GM18909 (cell line): ENCODE measurements at regions not wholly inside any gene's neighbourhood (a gene's known extent, or its start where the extent isn't known, plus 50 kb on each side); places are given as distances from the start of the nearest gene placed in this dataset.

Experiments
- ATAC-seq: cut with Tn5 transposase; IDR thresholded peaks from one replicate; pipeline ENCODE4 v1.9.1; 2021; ENCODE audit warnings: mild to moderate bottlenecking; ENCODE audit not compliant: unreplicated experiment, poor library complexity

DNA sequence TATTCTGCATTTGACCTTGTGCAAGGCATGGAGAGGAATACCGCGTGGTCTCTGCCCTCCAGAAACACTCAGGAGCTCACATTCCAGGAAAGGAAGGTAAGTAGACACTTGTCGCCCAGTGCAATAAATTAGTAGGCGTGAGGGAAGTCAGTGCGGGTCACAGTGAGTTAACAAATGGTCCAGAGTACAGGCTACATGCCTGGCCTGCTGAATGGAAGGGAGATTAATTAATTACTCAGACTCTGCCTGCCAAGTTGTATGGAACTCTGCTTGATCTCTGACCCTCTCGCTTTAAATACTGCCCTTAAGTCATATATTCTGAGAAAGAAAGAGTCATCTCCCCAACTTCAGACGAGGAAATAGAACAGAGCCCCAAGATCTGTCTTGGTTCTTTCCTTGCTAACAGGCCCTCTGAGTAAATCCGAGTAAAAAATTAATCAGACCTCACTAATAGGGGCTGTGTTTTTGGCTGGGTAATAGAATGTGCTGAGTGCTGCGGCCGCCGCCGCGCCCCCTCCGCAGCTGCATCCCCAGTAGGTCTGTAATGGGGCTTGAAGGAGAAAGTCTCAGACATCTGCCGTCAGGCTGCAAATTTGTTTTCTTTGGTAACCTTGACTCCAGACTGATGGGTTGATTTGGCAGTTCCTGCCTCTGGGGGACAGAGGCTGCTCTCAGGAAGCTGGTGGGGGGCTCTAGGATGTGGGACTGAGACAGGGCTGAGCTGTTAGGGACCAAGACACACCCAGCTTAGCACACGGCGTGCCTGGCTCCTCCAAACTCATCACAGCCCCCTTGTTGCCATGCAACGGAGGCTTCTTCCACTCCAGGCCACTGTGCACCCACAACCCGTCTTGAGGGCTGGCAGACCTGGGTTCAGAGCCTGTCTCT lies 144.4 kb downstream of the NSG2 start:
- ATAC-seq: no peak

GRCh38 chr5:174191076-174191475 lies 145.6 kb downstream of the NSG2 start:
- ATAC-seq: no peak

GRCh38 chr5:174191850-174192655 lies 146.5 kb downstream of the NSG2 start:
- no peak for ATAC-seq

DNA sequence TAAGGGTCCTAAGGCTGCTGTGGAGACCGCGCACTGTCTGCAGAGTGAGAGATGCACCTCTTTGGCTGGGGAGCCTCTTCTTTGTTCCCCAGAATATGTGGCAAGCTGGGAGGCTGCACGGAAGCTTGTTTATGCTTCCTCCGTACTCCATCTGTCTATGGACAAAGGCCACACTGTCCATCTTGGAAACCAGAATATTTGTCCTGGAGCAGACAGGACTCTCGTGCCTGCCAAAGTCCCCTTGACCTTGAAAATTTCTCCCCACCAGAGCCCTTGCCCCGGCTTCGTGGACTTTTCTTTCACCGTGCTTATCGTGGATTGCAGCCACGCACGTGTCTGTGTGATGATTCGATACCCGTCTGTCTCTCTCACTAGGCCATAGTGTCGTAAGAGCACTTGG lies 147.4 kb downstream of the NSG2 start:
- no peak for ATAC-seq

- no peak for ATAC-seq
Measured at GRCh38 chr5:174195517-174195916, 150.0 kb downstream of the NSG2 start.

- no peak for ATAC-seq
Measured at GRCh38 chr5:174197929-174198328, 152.4 kb downstream of the NSG2 start.

DNA sequence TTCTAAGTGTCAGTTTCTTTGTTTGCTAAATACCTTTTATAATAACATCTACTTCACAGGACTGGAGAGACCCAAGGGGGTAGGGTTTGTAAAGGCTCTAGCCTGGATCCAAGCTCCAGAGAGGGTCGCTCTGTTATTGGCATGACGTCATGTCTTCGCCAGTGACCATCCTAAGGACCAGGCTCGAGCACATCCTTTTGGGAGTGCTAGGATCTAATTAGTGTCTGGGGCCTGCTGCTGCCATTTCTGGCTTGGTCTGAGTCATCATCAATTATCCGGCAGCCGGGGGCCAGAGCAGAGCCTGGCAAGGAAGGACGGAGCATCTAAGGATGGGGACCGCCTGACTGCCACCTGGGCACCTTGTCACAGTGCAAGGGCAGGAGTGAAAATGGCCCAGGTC lies 153.0 kb downstream of the NSG2 start:
- no peak for ATAC-seq

GRCh38 chr5:174202996-174203395 lies 157.5 kb downstream of the NSG2 start:
- no peak for ATAC-seq

DNA sequence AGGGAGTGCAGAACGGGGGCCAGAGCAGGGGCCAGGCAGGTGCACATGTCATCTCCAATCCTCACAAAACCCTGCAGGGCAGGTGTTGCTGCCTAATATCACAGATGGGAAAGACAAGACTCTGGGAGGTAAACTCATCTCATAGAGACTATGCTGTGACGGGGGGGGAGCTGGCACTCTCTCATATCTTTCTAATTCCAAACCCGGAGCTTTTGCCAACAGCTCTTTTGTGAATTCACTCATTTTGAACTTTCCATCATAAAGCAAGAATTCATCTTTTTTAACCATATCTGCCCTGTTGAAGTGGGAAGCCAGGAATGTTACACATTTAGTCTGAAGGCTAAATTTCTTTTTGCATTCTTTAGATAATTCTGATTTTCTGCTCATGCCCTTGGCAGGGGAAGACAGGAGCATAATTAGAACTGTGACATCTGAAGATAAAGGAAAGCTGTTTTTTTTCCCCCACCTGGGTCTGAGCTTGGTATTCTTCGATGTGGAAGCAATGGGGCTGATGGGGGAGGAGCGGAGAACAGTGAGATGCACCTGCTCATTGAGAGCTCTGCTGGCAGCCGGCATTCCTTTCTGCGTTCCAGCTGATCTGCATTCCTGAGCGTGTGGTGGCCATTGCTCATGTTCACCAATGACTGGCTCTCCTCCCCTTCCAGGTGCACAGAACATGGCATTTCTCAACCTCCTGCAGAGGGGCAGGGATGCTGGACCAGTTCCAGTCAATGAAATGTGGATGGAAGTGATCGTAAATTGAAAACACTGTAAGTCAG lies 159.2 kb downstream of the NSG2 start:
- ATAC-seq: no peak

DNA sequence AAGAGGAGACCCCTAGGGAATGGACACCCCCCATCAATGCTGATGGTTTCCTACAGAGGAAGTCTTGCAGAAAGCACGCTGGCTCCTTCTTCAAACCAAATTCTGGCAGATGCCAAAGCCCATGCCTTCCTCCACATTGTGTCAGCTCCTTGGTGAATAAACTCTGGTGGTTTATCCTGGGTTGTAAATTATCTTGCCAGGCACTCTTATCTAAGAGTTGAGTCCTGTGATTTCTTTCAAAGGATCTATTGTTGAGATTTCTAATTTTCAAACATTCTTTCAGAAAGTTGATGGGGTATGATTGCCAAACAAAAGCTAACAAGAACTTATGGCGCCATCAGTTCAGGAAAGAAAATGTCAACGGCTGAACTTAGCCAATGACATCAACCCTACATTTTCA lies 160.4 kb downstream of the NSG2 start:
- ATAC-seq: no peak

DNA sequence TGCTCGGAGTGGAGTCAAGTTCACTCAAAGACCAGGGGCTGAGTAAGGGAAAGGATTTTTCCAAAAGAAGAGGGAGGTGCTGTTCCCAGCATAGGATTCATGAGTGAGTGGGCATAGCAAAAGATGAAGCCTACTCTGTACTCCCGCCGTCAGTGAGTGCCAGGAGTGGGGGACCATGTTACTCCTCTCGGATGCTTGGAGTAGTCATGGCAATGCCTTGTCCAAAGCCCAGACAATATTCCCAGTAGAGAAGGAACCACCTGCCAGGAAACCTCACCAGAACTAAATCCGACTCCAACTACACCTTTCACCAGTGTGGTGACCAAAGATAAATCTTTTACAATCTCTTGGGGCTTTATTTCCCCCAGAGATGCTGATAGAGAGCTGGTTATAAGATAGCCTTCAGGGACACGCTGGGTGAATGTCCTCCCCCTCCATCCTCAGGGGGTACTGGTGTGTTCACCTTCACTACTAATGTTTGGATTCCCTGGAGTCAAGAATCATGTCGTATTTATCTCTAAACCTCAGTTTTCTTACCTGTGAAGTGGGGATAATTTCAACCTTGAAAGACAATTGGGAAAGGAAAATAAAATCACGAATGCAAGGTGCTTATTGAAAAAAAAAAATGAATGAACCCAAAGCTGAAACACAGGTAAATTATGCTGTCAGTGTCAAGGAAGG lies 165.2 kb downstream of the NSG2 start:
- no peak for ATAC-seq

DNA sequence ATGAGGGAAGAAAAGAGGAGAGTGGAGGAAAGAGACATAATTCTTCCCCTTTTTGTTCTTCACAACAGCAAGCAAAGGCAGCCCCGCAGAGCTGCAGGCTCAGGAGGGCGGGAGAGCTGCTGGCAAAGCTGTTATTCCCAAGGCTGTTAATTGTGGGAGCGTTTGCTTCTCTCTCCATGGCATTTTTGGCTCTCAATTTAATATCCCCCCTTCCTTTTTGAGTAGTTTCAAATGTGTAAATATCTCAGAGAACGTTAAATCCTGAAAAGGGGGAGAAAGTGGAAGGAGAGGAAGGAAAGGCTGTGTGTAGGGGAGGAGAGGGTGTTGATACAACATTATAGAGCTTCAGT lies 165.7 kb downstream of the NSG2 start:
- no peak for ATAC-seq

- no peak for ATAC-seq
Measured at GRCh38 chr5:174217527-174217926, 172.0 kb downstream of the NSG2 start.

- ATAC-seq: no peak
Measured at GRCh38 chr5:174218162-174218561, 172.7 kb downstream of the NSG2 start.

DNA sequence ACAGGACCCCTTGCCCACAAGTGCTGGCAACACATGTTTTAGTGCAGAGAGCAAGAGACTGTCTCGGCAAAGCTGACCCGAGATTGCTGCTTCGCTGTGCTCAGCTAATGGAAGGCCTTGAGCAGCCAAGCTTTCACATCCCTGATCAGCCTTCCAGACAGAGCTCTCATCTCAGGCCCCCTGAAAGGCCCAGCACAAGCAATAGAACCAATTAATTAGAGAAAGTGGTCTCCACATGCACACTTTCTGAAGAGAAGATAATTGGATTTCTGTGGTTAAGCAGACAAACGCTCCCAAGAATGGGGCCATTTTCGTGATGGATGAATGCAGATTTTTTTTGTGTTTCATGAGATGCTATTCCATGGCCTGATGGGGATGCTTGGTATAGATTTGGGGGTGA lies 174.9 kb downstream of the NSG2 start:
- ATAC-seq: no peak

GRCh38 chr5:174221436-174221835 lies 175.9 kb downstream of the NSG2 start:
- no peak for ATAC-seq

DNA sequence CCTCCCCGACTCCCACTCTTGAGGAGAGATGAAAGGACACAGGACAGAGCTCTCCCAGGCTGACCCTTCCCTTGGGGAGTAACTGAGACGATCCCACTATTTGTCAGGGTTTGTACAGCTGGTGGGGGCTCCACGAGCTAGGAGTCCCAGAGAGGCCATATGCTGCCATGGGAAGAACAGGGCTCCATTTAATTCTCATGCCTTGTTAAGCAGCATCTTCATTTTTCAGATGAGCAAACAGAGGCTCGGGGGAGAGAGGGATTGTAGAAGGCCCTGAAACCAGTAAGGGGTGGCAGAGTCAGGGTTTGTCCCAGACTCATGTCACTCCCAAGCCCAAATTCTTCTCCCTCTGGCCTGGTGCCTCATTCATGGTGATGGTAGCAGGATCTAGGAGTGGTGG lies 176.4 kb downstream of the NSG2 start:
- ATAC-seq: no peak

DNA sequence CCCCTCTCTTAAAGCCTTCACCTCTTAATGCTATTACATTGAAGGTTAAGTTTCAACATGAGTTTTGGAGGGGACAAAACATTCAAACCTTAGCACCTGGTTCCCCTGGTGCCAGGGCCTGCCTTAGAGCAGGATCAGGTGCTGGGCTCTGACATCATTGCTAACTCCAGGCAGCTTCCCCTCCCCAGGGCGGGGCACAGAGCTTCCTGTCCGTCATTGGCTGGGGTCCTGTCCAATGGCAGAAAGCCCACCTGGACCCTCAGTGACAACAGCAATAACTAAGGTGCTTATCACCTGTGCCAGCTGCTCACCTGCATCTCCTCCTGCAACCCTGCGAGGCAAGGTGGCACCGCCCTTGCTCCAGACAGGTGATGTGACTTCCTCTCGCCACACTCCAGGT lies 177.4 kb downstream of the NSG2 start:
- ATAC-seq: no peak

DNA sequence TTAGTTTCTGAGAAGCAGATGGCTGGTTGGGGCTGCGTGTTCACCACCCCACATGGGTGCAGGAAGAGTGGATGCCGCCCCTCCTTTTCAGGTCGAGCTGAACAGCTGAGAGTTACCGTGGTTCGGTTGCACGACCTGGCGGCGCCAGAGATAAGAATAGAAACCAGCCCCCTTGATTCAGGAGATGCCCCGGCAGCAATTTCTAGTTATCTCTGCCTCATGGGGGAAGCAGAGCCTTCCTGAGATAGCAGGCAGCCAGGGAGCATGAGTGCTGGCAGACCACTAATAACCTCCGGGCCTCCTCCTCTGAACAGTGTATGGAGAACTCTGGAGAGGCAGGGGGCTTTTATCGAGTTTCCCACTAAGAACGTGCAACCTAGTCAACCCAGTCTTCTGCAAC lies 177.8 kb downstream of the NSG2 start:
- ATAC-seq: no peak

DNA sequence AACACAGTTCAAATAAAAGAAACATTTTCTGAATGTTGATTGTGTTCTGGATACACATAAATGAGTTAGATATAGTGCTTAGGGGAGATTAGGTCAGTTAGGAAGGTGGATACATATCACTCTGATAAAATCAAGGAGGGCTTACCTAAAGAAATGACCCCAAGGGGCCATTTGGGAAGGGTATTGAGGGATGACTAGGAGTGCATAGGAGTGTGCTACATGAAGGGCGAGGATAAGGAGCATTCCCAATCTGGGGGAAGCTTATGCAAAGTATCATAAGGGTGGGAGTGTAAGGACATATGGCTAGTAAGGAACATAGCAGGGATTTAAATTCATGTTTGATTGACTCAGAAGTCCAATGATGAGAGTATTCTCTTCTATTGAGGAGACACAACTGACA lies 183.6 kb downstream of the NSG2 start:
- no peak for ATAC-seq
